NCI-H526 (cell line): ENCODE measurements at regions not wholly inside any gene's neighbourhood (a gene's known extent, or its start where the extent isn't known, plus 50 kb on each side); places are given as distances from the start of the nearest gene placed in this dataset.
"Not testable (repeated sequence)": the region's sequence is repeated elsewhere in the genome, so short reads cannot be mapped to it uniquely, and the experiment has no call there.

Source experiments
- DNase-seq, 2 experiments: peaks; one replicate each; lab custom pipeline; 2025; lab: John Stamatoyannopoulos, UW

DNA sequence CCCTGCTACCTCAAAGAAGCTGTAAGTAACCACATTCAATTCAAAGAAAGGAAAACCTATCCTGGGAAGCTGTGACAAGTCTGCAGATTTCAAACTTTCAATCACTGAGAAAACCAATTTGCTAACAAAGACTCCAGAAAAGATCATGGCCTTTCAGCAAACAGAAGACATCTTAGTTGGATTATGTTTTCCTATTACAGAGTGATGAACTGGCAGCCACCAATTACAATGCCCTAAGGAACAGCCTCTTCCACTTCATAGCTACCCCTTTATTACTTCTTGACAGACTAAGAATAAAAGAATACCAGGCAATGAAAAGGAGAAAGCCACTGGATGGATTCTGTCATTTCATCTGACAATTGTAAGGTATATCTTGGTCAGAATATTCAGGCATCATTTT, 128.2 kb upstream of the RASEF start:
- no peak for DNase-seq

DNA sequence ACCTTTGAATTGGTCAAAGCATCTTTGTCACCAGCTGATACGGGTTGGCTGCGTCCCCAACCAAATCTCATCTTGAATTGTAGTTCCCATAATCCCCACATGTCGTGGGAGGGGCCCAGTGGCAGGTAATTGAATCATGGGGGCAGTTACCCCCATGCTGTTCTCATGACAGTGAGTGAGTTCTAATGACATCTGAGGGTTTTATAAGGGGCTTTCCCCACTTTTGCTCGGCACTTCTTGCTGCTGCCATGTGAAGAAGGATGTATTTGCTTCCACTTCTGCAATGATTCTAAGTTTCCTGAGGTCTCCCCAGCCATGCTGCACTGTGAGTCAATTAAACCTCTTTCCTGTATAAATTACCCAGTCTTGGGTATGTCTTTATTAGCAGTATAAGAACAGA, 126.1 kb upstream of the RASEF start:
- not testable (repeated sequence) for DNase-seq

DNA sequence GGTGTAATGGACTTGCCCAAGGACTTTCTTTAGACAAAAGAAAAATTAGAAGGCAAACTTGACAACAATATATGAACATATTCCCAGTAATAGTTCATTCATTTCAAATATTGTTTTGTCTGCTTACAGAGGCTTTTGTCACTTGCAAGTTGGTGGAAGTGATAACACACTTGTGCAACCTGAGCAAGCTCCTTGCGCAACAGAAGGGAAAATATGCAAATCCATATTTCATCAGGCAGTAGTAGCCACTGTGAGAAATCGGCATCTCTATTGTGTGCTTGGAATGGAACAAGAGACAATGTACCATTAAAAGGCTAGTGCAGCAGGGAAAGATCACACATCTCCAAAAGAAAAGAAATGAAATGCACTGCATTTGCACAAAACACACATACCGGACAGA, 125.3 kb upstream of the RASEF start:
- peak; percentile 47 to 63 for DNase-seq

DNA sequence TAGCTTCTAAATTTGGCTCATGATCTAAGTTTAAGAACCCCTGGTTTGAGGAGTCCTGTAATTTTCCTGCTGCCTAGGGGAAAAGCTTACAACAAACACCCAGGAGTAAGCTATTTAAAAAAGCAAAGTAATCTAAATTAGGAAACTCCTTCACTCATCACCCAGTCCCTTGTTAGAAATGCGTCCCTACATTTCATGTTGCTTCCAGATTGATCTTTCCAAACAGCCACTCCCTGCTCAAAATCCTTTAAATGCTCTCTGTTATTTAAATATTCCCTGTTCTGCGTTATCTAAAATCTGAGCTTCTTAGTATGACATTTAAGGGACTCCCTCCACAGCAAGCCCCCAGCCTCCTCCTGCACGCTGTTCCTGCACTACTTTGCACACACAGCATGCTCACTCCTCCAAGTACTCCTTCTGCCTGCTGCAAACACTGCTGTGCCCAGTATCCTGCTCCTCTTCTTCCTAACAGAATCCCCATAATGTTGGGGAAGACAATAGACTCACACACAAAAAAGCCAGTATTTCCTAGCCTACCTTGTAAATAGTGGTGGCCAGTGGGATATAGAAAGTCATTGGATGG, 123.3 kb upstream of the RASEF start:
- DNase-seq: no peak

DNA sequence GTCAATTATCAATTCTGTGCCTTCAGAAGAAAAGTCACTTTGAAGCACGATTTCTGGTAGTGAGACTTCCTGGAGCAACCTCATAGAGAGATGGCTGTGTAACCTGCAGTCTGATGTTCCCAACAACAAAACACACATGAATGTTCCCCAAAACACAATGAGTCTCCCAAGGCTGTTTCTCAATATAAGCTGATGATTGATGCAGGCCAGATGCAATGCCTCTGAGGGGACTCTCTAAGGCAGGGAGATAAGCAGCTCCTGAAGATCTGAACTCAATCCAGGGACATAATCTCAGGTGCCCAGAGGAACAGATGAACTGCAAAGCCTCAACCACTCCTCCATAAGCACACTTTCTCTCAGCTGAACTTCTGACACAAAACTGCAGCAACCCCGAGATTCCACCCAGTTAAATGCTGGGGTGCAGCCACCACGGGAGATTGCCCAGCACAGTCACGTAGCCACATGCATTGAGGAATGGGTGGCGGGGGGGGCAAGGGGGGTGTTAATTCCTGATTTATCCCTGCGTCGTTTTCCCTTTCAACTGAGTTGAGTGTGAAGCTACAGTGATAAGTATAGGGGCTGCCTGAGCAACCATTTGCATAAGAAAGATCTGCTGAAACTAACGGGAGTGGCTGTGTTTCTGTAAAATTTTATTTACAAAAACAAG, 122.7 kb upstream of the RASEF start:
- no peak for DNase-seq

DNA sequence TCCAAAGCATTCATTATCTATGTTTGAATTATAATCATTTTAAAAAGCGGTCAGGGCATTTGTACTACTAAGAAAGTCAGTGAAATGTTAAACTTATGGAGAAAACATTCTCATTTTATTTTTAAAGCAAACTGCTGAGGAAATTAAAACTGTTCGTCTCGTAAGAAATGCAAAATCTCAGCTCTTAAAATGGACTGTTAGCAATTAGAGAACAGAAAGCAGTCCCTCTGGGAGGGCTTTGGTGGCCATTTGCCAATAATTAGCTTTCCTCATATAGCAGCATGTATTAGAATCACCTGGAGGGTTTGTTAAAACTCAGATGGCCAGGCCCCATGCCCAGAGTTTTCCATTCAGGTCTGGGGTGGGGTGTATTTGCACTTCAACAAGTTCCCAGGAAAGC, 120.7 kb upstream of the RASEF start:
- DNase-seq: no peak

DNA sequence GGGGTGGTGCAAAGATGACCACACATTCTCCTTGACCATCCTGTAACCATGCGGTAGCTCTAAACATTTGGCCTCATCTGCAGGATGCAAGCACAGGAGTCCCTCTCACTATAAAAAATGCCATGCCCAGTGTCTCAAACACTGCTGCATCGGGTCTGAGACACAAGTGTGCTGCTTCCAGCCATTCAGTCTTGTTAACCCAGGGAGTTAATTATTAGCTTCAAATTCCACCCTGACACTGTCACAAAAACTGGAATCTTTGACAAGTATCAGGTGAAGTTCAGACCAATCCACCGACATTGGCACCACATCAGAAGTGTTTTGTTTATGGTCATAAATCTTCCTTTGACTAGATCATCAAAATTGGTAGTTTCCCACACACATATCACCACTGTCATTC, 119.1 kb upstream of the RASEF start:
- DNase-seq: no peak

DNA sequence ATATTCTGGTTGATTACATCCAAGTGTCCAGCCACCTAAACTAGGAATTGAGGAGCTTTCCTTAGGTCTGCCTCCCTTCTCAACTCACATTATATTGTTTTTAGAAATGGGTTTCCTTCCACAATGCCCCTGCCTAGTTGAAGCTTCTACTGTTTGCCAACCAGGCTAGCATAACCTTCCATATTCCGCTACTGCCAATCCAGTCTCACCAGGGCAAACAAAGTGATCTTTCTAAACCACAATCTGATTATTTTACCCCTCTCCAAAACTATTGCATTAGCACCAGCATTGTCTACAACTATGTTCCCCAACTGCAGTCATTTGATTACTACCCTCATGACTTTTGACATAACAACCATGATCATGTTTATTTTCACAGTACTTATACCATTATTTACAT, 115.8 kb upstream of the RASEF start:
- DNase-seq: no peak

DNA sequence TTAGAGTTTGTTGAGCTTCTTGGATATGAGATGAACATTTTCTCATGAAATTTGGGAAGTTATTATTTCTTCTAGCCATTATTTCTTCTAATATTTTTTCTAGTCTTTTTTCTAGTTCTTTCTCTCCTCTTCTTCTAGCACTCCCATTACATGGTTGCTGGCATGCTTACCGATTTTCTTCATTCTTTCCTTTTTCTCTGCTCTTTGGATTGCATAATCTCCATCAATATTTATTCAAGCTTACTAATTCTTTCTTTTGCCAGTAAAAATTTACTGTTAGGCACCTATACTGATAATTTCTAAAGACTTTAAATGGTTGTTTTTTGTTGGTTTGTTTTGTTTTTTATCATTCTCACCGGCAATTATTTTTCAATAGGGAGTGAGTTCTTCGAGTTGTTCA, 114.8 kb upstream of the RASEF start:
- no peak for DNase-seq

DNA sequence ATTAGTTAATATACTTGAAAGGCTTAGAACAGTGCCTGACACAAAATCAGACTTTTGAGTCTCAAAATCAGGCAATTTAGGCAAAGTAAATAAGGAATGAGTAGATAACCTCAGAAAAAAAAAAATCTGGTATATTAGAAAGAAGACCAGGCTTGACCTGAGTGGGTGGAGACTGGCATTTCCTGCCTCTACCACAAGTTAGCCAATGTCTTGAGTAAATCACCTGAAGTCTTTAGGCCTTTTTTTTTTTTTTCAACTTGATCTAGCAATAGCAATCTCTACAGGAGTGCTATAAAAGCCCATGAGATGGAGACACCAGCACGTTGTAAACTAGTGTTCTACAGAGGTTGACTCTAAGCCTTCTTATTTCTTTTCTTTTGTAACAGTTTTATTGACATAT, 104.2 kb upstream of the RASEF start:
- DNase-seq: no peak

DNA sequence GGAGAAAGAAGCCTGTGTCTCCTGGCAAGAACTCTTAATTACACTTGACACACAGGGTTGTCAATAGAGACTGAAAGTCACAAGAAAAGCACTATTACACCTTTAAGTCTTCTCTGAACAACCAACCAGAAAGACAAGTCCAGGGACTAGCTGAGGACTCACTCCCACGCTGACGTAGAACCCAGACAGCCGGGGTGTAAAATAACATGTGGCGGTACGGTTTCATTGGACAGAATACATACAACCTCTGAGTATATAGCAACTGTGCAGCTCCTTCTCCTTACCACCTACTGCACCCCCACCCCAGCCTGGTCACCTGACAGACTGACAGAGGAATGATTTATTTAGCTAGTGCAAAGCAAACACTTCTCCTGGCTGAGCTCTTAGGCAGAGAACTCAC, 103.4 kb upstream of the RASEF start:
- no peak for DNase-seq

DNA sequence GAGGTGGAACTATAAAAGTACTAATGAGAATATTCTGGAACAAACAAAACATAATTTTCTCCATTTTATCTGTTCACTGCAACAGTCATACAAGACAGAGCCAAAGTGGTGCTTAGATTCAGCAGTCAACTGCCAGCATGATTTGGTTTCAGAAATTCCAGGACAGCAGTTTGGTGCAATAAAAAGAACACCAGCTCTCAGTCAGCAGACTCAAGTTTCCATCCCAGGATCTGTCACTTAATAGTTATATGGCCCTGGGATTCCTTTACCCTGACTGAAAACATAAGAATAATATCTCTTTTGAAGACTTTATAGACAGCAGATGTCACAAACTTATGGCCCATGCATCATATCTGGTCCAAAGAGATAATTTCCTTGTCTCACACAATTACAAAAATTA, 92.8 kb upstream of the RASEF start:
- DNase-seq: no peak

DNA sequence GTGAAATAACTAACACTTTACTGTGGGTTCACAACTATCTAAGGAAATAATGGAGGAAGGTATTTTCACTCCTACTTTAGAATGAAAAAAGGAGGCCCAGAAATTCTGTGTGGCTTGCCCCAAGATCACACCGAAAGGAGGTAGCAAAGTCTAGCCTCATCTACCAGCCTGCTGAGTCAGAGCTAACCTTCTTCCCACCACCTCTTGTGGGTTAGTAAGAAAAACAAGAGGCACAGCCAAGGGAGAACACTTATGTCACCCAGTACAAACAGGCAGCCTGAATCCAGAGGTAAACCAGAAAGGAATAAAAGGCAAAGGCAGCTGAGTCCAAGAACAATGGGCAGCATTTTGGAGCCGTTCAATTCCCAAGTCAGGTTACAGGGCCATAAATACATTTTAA, 91.9 kb upstream of the RASEF start:
- DNase-seq: no peak

DNA sequence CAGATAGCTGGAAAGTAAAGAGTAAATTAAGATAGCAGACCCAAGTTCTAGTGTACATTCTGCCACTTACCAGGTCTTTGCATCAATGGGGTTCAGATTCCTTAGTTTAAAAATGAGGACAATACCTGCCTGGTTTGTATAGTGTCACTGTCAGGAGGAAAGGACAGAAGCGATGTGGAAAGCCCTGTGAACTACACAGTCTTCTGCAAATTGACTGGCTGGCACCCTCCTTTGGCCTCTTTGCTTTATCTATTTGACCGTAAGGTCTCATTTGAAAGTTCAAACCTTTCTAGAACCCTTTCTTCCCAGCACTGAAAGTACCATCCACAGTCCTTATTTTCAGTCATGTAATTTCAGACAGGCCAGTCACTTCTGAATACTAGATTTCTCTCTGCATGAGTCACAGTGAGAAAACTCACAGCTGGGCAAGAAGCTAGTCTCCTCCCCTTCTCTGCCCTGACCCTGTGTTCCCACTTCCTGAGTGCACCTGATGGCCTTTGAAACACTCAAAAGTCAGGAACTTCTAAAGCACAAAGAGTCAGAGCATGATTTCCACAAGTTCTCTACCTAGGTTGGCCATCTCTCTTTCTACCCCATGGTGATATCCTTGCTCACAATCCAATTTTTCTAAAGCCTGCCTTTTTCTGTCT, 91.3 kb upstream of the RASEF start:
- no peak for DNase-seq

DNA sequence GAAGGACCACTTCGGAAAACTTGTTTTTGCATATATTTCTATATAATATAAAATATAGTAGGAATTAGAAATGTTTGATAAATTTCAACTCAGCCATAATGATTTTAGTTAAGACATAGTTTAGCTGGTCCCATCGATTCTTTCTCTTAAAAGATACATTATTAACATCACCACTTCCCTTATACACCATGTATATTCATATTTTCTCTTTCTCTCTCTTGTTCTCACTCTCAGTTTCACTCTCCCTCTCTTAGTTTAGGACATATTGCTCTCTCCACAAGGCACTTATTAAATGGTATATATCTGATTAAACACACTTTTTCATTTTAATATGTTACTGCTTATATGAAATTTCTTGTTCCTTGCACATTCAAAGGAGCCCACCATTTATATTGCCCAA, 90.1 kb upstream of the RASEF start:
- no peak for DNase-seq

DNA sequence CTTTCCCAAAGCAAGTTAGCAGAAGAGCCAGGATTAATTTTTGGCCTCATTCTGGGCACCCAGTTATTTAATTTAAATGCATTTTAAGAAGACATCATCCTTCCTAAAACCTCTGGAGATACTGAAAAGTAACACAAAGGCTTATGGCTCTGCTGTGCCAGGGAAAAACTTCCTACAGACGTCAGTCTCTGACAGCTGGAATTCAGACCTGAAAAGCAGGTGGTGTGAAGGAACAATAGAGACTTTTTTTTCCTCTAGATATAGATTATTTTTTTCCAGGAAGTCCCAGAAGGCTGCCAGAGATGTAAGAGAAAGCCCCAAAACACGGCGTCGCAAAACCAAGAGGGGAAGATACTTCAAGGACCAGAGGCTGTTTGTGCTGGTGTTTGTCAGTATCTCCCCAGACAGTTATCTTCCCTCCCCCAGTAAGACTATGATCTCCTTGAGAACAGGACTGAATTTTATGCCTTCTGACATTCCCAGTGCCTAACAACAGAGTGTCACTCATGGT, 88.7 kb upstream of the RASEF start:
- no peak for DNase-seq

DNA sequence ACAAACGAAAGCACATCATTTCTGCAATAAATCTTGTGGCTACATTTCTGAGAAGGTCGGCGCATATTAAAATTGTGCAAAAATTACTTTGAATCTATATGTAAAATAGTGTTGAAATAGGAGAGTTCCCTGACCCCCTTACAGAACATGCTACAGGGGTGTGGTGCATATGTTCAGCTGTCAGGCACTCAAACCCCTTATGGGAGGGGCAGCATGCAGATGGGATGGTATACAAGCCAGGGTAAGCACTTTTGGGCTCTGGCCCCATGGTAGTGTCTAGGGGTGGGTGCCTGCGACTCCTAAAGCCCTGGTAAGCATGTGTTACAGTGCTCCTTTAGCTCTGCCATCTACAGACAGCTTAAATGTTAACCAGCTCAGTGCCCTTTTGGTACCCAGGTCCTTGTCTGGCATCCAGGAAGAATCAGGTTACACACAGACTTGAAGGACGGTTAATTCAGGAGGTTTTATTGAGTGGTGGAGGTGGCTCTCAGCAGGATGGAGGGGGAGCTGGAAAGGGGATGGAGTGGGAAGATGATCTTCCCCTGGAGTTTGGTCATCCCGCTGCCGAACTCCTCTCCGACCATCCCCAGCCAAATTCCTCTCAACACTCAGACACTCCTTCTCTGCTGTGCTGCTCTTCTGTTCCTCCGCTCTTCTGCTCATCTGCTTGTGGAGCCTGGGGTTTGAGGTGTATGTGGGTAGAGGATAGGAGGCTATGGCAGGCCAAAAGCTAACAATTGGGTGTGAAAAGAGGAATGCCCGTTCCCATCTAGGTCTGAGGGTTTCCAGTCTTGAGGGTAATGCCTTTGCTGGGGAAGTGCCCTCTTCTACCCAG, 84.6 kb upstream of the RASEF start:
- DNase-seq: no peak

DNA sequence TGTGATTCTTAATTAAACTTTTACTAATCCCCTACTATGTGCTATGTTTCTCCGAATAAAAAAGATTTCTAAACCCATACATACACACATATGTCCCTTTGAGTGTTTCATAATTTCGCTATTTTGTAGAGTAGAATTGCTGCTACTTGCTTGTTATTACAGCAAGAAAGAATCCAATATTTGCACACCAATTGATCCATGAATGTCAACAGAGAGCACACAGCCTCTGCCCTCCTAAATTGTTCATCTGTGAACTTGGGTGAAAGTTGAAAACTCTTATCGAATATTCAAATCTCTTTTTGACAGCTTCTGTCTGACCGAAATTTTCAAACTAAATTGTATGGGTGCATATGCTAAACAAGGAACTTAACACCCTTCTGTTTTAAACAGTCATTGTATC, 83.4 kb upstream of the RASEF start:
- DNase-seq: no peak

DNA sequence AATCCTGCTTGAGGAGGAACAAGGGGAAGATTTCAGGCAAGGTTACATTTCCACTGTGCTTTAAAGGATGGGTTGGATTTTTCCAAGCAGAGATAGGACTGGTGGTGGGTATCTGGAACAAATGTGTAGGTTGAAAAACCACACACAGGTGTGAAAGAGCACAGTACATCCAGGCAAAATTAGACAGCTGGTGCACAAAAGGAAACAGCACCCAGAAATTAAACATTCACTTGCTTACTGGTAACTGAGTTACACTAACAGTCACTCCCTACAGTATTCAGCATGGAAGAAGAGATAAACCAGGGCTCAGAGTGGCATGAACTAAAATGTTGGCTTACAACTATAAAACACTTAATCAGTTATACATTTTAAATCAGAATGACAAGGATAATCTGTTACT, 81.5 kb upstream of the RASEF start:
- no peak for DNase-seq

DNA sequence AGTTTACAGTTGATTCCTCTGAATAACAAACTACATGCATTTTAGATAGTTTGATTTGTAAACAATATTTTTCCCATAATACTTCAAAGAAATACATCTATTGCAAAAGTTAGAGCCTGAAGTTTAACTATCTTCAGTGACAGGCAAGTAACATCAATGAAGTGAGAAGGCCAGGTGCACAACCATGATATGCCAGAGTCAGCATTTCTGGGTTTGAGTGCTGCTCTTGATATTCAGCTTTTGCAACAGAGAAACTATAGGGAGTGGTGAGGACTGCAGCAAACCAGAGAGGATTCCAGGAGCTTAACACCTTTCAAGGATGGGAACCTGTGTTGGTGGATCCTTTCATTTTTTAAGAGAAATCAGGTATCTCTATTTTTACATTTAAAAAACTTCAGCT, 79.4 kb upstream of the RASEF start:
- DNase-seq: no peak

DNA sequence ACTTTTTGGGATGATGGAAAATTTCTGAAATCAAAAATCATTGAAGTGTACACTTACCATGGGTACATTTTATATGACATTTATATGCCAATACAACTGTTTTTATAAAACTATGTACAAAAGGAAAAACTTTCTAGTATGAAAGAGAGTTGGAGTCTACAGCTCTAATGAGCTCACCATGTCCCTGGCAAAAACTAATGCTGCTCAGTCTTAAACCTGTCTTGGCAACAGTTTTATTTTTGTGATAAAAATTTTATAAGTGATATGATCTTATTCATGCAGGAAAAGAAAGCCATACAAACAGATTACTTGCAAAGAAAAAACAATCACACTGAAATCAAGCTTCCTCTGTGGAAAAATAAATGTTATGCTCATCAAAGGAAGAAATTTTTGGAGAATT, 78.9 kb upstream of the RASEF start:
- no peak for DNase-seq

DNA sequence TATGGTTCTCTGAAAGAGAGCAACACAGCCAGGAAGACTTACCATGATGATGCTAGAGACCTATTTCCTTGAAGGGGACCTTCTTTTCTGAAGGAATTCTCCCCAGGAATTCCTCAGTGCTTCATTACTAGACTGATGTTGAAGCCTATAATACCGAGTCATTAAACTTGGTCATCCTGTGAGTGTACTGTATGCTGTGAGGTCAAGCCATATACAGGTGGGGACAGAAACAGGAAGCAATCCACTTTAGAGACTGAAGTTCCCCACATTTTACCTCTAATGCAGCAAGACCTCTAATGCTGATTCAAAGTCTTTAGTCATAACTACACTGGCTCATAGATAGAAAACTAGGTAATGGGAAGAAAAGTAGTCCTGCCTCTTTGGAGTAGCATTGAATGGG, 77.1 kb upstream of the RASEF start:
- no peak for DNase-seq
